CD4-positive, alpha-beta T cell treated with Interleukin-10 for 1 hour (primary cell): ENCODE measurements at regions not wholly inside any gene's neighbourhood (a gene's known extent, or its start where the extent isn't known, plus 50 kb on each side); places are given as distances from the start of the nearest gene placed in this dataset.

Experiments used
- DNase-seq: peaks from one replicate; pipeline ENCODE4 v3.0.0-alpha.2; 2020

DNA sequence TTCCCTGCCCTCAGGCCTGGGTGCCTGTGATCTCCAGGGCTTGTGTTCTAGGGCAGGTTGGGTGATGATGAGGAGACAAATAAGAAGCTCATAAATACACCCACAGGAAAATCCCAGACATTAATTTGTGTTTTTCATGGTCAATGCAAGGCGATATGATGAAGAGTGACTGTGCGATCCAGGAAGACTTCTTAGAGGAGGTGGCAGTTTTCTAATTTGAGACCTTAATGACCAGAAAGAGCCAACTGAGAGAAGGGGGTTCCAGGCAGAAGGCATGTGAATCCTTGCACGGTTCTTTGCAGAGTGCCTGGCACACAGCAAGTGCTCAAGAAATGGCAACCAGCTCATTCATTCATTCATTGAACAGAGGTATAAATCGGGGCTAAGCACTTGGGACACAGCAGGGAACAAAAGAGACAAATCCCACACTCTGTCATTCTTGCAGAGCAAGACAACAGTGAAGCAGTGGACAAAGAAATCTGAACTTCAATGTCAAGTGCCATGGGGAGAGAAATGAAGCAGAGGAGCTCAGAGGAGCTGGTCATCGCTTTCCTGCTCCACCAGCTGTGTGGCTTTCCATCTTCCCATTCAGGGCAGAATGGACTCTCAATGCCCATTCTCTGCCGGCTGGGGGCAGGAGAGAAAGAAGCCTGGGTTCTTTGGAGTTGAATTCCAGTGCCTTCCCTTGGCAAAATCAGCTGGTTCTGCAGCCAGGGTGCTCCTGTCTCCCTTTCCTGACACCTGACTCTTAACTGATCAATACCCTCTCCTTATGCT lies 128.3 kb downstream of the AACS start:
- no peak for DNase-seq

GRCh38 chr12:125194163-125194773 lies 129.0 kb downstream of the AACS start:
- DNase-seq: no peak

- no peak for DNase-seq
These were observed 129.8 kb downstream of the AACS start for GRCh38 chr12:125194987-125195386.

DNA sequence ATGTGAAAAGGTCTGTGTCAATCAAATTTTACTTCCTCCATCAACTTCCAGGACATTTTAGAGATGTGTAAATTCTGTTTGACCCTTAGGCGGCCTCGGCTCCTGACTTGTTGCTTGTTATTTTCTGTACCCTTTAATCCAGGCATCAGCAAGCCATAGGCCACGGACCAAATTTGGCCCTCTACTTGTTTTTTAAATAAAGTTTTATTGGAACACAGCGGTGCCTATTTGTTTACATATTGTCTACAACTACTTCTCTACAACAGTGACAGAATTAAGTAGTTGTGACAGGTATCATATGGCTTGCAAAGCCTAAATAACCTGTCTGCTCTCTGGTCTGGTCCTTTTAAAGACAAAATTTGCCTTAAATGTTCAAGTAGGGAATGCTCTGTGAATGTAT lies 132.1 kb downstream of the AACS start:
- DNase-seq: no peak

GRCh38 chr12:125198652-125199051 lies 133.4 kb downstream of the AACS start:
- no peak for DNase-seq

DNA sequence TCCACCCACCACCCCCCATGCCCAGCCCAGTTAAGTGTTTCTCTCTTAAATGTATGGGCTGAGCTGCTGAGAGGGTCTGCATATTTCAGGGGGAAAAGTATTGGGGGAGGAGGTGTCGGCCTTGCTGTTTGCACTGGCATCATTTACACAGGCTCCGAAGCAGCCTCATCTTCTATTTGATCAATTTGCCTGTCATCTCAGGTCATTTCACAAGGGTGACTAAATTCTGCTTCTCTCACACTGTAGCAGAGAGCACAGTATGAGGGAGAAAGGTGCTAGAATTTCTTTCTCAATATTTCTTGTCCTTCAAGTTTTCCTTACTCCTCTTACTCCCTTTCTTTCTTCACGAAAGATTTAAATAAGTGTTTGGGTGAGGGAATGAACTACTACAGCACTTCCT lies 135.9 kb downstream of the AACS start:
- DNase-seq: no peak

- DNase-seq: no peak
These were observed 136.7 kb downstream of the AACS start for GRCh38 chr12:125201940-125202339.

DNA sequence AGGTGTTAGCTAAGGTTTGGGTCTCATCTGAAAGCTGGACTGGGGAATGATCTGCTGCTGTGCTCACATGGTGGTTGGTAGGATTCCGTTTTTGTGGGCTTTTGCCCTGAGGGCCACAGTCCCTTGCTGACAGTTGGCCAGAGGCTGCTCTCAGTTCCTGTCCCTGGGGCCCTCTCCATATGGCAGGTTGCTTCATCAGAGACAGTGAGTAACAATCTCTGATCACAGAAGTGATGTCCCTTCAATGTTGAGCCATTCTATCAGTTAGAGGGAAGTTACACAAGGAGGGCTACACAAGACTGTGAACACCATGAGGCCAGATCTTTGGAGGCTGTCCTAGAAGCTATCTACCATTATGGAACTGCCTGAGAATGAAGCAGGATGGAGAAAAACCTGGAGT lies 137.2 kb downstream of the AACS start:
- DNase-seq: no peak

GRCh38 chr12:125203145-125203765 lies 138.0 kb downstream of the AACS start:
- no peak for DNase-seq

DNA sequence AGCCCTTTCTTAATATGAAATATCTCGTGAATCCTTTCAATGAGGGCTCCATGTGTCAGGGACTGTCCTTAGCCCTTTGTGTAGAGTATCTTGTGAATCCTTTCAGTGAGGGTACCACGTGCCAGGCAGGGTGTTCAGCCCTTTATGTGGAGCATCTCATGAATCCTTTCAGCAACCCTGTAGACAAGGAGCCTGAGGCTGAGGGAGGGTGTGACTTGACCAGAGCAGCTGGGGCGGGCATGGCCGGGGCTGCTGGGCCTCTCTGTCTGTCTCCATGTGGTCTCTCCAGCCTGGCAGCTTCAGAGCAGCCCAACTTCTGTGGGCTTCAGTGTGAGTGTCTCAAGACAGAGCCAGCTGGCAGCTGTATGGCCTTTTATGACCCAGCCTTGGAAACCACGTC lies 140.2 kb downstream of the AACS start:
- no peak for DNase-seq

GRCh38 chr12:125206711-125207110 lies 141.5 kb downstream of the AACS start:
- no peak for DNase-seq

DNA sequence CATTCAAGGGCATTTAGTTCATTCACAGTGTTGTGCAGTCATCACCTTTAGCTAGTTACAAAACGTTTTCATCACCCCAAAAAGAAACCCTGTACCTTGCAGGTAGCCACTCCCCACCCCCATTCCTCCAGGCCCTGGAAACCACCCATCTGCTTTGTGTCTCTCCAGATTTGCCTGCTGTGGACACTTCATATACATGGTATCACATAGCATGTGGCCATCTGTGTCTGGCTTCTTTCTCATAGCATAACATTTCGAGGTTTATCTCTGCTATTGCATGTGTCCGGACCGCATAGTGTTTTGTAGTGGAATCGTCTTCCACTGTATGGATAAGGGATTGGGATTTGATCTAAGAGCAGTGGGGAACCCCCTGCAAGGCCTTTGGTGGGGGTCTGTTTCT lies 143.1 kb downstream of the AACS start:
- DNase-seq: no peak

GRCh38 chr12:125208942-125209341 lies 143.7 kb downstream of the AACS start:
- no peak for DNase-seq

DNA sequence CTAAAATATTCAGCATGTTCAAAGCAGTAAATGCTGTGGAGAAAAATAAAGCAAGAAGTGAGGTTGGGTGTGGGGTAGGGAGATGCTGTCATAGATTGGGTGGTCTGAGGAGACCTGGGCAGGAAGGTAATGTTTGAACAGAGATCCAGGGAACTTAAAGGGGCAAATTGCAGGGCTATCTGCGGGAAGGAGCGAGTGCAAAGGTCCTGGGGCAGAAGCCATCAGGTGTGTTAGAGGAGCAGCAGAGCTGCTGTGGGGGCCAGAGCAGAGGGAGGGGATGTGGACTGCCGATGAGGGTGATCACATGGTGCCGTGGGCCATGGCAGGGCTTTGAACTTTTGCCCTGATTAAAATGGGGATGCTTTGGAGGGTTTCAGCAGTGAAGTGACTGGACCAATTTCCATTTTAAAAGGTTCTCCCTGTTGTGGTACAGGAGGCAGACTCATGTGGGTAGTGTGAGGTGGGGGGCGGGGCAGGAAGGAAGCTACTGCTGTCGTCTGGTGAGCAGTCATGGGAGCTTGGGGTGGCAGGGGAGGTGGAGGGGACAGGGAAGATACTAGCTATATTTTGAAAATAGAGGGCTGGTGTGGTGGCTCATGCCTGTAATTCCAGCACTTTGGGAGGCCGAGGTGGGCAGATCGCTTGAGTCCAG lies 145.0 kb downstream of the AACS start:
- no peak for DNase-seq

DNA sequence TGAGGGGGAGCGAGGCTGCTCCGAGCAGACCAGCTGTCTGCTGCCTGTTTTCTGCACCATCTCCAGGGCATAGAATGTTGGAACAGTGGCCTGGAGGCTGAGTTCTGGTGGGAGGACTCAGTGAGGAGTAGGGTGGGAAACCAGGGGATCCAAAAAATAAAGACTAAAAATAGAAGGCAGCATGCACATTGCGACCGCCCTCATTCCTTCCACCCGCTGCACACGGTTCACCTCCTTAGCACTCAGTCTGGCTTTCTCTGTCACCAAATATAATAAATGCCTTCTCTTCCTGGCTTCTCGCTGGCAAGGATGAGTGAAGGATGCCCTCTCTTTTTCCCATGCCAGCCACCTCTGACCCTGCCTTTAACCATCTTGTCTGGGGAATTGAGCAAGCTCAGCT lies 146.2 kb downstream of the AACS start:
- no peak for DNase-seq

DNA sequence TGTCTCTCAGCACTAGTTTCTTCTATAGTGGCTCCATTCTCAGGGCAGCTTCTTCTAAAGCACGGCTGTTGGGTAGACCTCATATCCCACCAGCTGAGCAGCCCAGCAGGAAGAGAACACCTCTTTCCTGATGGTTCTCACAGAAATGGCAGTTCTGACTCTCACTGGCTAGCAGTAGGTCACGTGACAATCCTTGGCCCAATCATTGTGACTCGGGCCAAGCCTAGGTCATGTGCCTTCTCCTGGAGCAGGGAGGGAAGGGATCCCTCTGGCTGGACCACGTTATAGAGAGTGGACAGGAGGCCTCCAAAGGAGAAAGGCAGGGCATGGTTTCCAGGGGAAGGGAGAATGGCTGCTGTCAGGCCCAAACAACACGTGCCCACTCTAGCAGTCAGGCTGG lies 149.1 kb downstream of the AACS start:
- DNase-seq: no peak

GRCh38 chr12:125216756-125217155 lies 151.5 kb downstream of the AACS start:
- DNase-seq: no peak

DNA sequence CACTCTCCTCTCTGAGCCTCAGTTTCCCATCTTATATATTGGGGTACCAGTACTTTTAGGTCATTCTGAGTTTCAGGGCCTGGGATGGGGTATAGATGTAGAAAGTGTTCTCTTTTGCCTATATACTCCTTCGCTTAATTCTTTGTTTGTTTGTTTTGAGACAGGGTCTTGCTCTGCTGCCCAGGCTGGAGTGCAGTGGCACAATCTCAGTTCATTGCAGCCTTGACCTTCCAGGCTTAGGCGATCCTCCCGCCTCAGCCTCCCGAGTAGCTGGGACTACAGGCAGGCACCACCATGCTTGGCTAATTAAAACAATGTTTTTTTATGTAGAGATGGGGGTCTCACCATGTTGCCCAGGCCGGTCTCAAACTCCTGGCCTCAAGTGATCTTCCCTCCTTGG lies 152.1 kb downstream of the AACS start:
- DNase-seq: no peak

DNA sequence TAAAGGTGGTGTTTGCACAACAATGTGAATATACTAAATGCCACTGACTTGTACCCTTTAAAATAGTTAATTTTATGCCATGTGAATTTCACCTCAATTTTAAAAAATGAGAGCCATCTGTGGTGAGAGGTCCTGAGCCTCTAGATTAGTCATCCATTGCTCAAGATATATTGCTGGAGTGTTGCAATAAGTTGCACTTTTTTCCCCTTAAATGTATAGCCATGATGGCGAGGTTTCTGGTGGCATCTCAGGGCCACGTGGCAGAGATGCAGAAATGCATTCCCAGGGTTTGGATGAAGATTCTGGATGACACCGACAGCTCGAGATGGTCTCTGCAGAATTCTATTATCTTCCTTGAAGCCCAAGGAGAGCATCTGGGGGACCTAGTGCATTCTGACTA lies 153.7 kb downstream of the AACS start:
- no peak for DNase-seq

- no peak for DNase-seq
These were observed 155.4 kb downstream of the AACS start for GRCh38 chr12:125220404-125221273.

DNA sequence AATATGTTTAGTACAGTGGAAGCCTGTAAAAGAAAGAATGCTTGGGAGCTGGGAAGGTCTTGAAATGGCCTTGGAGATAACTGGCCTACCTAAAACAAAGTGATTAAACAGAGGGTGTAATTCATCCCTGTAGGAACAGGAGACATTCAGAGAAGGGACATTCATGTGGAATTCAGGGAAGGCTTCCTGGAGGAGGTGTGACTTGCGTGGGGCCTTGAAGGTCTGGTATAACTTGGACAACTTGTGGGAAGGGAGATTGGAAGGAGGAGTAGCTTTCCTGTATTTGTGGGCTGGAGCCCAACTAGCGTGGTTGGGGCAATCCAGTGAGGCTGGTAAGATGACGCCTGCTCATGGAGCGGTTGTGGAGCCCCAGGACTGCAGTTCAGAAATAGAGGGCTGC lies 156.4 kb downstream of the AACS start:
- no peak for DNase-seq

- DNase-seq: no peak
These were observed 157.6 kb downstream of the AACS start for GRCh38 chr12:125222876-125223275.

GRCh38 chr12:125225641-125226040 lies 160.4 kb downstream of the AACS start:
- DNase-seq: no peak
